Loucy (cell line): ENCODE measurements at regions not wholly inside any gene's neighbourhood (a gene's known extent, or its start where the extent isn't known, plus 50 kb on each side); places are given as distances from the start of the nearest gene placed in this dataset.

Source experiments
- EZH2phosphoT487 ChIP-seq: fragments of 200-600 bp; IDR thresholded peaks from 2 replicates; pipeline ENCODE4 v1.6.1; 2018; ENCODE audit warnings: antibody characterized with exemption, mild to moderate bottlenecking, moderate library complexity, borderline replicate concordance
- TF ChIP-seq, protein P1 (sequence below): fragments of 200-600 bp; sonication (generic); conservative IDR thresholded peaks from 2 replicates; pipeline ENCODE4 v1.5.1; 2014; ENCODE audit warnings: mild to moderate bottlenecking, antibody characterized with exemption, low read length

DNA sequence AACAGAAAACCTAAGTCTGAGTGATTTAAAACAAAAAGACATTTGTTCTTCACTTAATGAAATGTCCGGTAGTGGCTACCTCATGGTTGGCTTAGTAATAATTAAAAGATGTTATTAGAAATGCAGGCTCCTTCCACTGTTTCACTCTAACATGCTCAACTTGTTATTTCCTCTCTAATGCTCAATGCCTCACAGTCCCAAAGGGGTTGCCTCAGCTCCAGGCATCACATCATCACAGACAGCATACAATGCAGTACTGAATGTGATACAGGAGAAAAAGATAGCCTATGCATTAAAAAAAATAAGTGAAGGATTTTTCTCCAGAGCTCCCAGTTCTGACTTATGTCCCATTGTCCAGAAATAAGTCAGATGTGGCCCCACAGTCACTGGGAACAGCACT, 1077.0 kb upstream of the TMEM132C start:
- TF ChIP-seq, protein P1, sequence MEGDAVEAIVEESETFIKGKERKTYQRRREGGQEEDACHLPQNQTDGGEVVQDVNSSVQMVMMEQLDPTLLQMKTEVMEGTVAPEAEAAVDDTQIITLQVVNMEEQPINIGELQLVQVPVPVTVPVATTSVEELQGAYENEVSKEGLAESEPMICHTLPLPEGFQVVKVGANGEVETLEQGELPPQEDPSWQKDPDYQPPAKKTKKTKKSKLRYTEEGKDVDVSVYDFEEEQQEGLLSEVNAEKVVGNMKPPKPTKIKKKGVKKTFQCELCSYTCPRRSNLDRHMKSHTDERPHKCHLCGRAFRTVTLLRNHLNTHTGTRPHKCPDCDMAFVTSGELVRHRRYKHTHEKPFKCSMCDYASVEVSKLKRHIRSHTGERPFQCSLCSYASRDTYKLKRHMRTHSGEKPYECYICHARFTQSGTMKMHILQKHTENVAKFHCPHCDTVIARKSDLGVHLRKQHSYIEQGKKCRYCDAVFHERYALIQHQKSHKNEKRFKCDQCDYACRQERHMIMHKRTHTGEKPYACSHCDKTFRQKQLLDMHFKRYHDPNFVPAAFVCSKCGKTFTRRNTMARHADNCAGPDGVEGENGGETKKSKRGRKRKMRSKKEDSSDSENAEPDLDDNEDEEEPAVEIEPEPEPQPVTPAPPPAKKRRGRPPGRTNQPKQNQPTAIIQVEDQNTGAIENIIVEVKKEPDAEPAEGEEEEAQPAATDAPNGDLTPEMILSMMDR = no peak
- TF ChIP-seq EZH2phosphoT487 = no peak
